HepG2 (cell line): ENCODE measurements at regions not wholly inside any gene's neighbourhood (a gene's known extent, or its start where the extent isn't known, plus 50 kb on each side); places are given as distances from the start of the nearest gene placed in this dataset.

Experiments used
- ATAC-seq: fragments of 200-7000 bp; cut with Tn5 transposase; 3 replicates; pipeline ENCODE4 v1.9.1; 2020; ENCODE audit warnings: mild to moderate bottlenecking, moderate library complexity
- BruUV-seq: library from RNA; stranded (reverse); fragments of 400-500 nt; replicated peaks from 2 replicates; lab custom pipeline; 2021; lab: Mats Ljungman, UMichigan
- CTCF ChIA-PET: fragments of 300-600 bp; formaldehyde crosslinking; extraction: SDS; loops from one replicate; lab custom pipeline; 2021; ENCODE audit warnings: low total read pairs, inconsistent platforms, low intra/inter-chr PET ratio; lab: Yijun Ruan, JAX
- POLR2A ChIA-PET: fragments of 350-600 bp; sonication (Branson Sonifier 250); formaldehyde crosslinking; loops from one replicate; lab custom pipeline; 2020; ENCODE audit warnings: antibody characterized with exemption, inconsistent platforms; lab: Yijun Ruan, JAX
- DNase-seq: peaks from one replicate; pipeline ENCODE4 v3.0.0-alpha.2; 2015; ENCODE audit warnings: low spot score
- FAIRE-seq: peaks from 3 replicates; lab custom pipeline; 2011; peaks lifted over from hg19 to GRCh38; lab: Jason Lieb, UNC
- H2AFZ ChIP-seq: one replicate; pipeline ENCODE4 v1.6.1; 2011; ENCODE audit warnings: low read length, inconsistent platforms
- H3K27ac ChIP-seq: fragments of 300-600 bp; 3 replicates; pipeline ENCODE4 v1.8.0; 2011; ENCODE audit warnings: mixed run types, mild to moderate bottlenecking, mixed read lengths, low read length, inconsistent platforms; ENCODE audit not compliant: insufficient read depth; ENCODE audit errors: extremely low read length
- H3K27me3 ChIP-seq, 2 experiments: fragments of 200-600 bp in 1 of 2; 2 replicates in 1 of 2; 3 replicates in 1 of 2; pipeline versions ENCODE4 v1.6.0 to v1.8.0; 2011; ENCODE audit warnings: low read length in 2 of 2, mild to moderate bottlenecking in 2 of 2, moderate library complexity in 2 of 2, inconsistent platforms in 1 of 2; ENCODE audit not compliant: insufficient read depth in 2 of 2, control insufficient read depth in 1 of 2
- H3K36me3 ChIP-seq, 2 experiments: fragments of 200-600 bp in 1 of 2; replicated peaks in 1 of 2; 2 replicates in 1 of 2; 3 replicates in 1 of 2; pipeline versions ENCODE4 v1.5.1 to v1.8.0; 2011; ENCODE audit warnings: low read length in 2 of 2, inconsistent platforms in 1 of 2; ENCODE audit not compliant: insufficient read depth in 2 of 2, control insufficient read depth in 1 of 2
- H3K4me1 ChIP-seq: 2 replicates; pipeline ENCODE4 v1.5.1; 2012; ENCODE audit warnings: low read length, inconsistent platforms; ENCODE audit not compliant: insufficient read depth
- H3K4me2 ChIP-seq: 2 replicates; pipeline ENCODE4 v1.6.0; 2011; ENCODE audit warnings: low read depth, low read length, inconsistent platforms
- H3K4me3 ChIP-seq, 3 experiments: fragments of 200-600 bp in 1 of 3; sonication (generic), shearing (Covaris generic) in 1 of 3; replicated peaks in 1 of 3; 2 replicates each; pipeline ENCODE4 v1.5.1; 2011 to 2016; ENCODE audit warnings: low read length in 3 of 3, inconsistent platforms in 2 of 3, low read depth in 2 of 3, mild to moderate bottlenecking in 2 of 3, control low read depth in 1 of 3, mixed read lengths in 1 of 3; ENCODE audit not compliant: insufficient read depth in 1 of 3
- H3K79me2 ChIP-seq: one replicate; pipeline ENCODE4 v1.6.1; 2011; ENCODE audit warnings: low read length, inconsistent platforms; ENCODE audit not compliant: insufficient read depth
- H3K9ac ChIP-seq: 2 replicates; pipeline ENCODE4 v1.6.0; 2011; ENCODE audit warnings: mild to moderate bottlenecking, low read depth, low read length, inconsistent platforms; ENCODE audit not compliant: insufficient read depth
- H3K9me3 ChIP-seq: 2 replicates; pipeline ENCODE4 v1.5.1; 2012; ENCODE audit warnings: mild to moderate bottlenecking, low read length
- H4K20me1 ChIP-seq: 2 replicates; pipeline ENCODE4 v1.6.0; 2011; ENCODE audit warnings: inconsistent platforms, mild to moderate bottlenecking, low read length, moderate library complexity; ENCODE audit not compliant: insufficient read depth
- BORCS8-MEF2B ChIP-seq: sonication (generic); formaldehyde crosslinking; IDR thresholded peaks from 2 replicates; pipeline ENCODE4 v1.8.0; 2022; ENCODE audit warnings: mild to moderate bottlenecking, missing genetic modification reagents
- CEBPB ChIP-seq: IDR thresholded peaks from 2 replicates; pipeline ENCODE4 v1.6.1; 2011; ENCODE audit warnings: low read depth, low read length, improper control_type of control experiment, borderline replicate concordance
- CEBPG ChIP-seq: IDR thresholded peaks from 2 replicates; pipeline ENCODE4 v1.6.1; 2016
- CHCHD3 ChIP-seq: sonication (generic); formaldehyde crosslinking; IDR thresholded peaks from 2 replicates; pipeline ENCODE4 v1.8.0; 2022; ENCODE audit warnings: mild to moderate bottlenecking, missing genetic modification reagents, moderate library complexity
- CHD2 ChIP-seq: IDR thresholded peaks from 2 replicates; pipeline ENCODE4 v1.6.1; 2011; ENCODE audit warnings: low read depth, low read length, improper control_type of control experiment
- ELF4 ChIP-seq: sonication (generic); formaldehyde crosslinking; IDR thresholded peaks from 2 replicates; pipeline ENCODE4 v1.5.0; 2020; ENCODE audit warnings: missing genetic modification reagents, mild to moderate bottlenecking, moderate library complexity, borderline replicate concordance
- FOXK1 ChIP-seq: sonication (generic); formaldehyde crosslinking; IDR thresholded peaks from 2 replicates; pipeline ENCODE4 v1.4.0; 2020; ENCODE audit warnings: low read depth, missing genetic modification reagents, borderline replicate concordance
- HNF4G ChIP-seq, 2 experiments: sonication (generic) in 1 of 2; formaldehyde crosslinking in 1 of 2; IDR thresholded peaks; 2 replicates each; pipeline versions ENCODE4 v1.4.0 to v1.6.1; 2011 to 2020; ENCODE audit warnings: borderline replicate concordance in 2 of 2, low read depth in 2 of 2, mild to moderate bottlenecking in 2 of 2, low read length in 1 of 2, missing genetic modification reagents in 1 of 2, moderate library complexity in 1 of 2
- KLF16 ChIP-seq, 2 experiments: sonication (generic) in 1 of 2; formaldehyde crosslinking in 1 of 2; IDR thresholded peaks; 2 replicates each; pipeline versions ENCODE4 v1.6.1 to v1.8.0; 2016 to 2023; ENCODE audit warnings: missing genetic modification reagents in 2 of 2, missing compliant biosample characterization in 1 of 2
- MBD4 ChIP-seq: IDR thresholded peaks from 2 replicates; pipeline ENCODE4 v1.6.1; 2012; ENCODE audit warnings: low read length, inconsistent platforms, borderline replicate concordance
- MEF2D ChIP-seq: sonication (generic); formaldehyde crosslinking; IDR thresholded peaks from 2 replicates; pipeline ENCODE4 v1.5.1; 2020; ENCODE audit warnings: mild to moderate bottlenecking, missing genetic modification reagents
- NBN ChIP-seq: fragments of 450-650 bp; conservative IDR thresholded peaks from 2 replicates; pipeline ENCODE4 v1.6.1; 2017
- NPAS2 ChIP-seq: sonication (generic); formaldehyde crosslinking; IDR thresholded peaks from 2 replicates; pipeline ENCODE4 v1.8.0; 2022; ENCODE audit warnings: mild to moderate bottlenecking, missing genetic modification reagents, borderline replicate concordance
- PHF8 ChIP-seq: sonication (generic); formaldehyde crosslinking; IDR thresholded peaks from 2 replicates; pipeline ENCODE4 v1.5.0; 2020; ENCODE audit warnings: missing genetic modification reagents
- PRPF4 ChIP-seq: fragments of 200-400 bp; formaldehyde crosslinking; IDR thresholded peaks from 2 replicates; pipeline ENCODE4 v1.6.1; 2016; ENCODE audit warnings: low read length, low read depth; ENCODE audit not compliant: poor library complexity, severe bottlenecking
- ZNF180 ChIP-seq: sonication (generic); formaldehyde crosslinking; IDR thresholded peaks from 2 replicates; pipeline ENCODE4 v1.4.0; 2020; ENCODE audit warnings: low read depth, missing genetic modification reagents, borderline replicate concordance
- ZNF383 ChIP-seq: sonication (generic); formaldehyde crosslinking; IDR thresholded peaks from 2 replicates; pipeline ENCODE4 v1.4.0; 2020; ENCODE audit warnings: missing genetic modification reagents, mild to moderate bottlenecking, borderline replicate concordance
- ZNF614 ChIP-seq: IDR thresholded peaks from 2 replicates; pipeline ENCODE4 v1.6.1; 2018; ENCODE audit warnings: missing biosample characterization, missing genetic modification reagents, inconsistent platforms, borderline replicate concordance
- ZNF629 ChIP-seq: sonication (generic); formaldehyde crosslinking; conservative IDR thresholded peaks from 2 replicates; pipeline ENCODE4 v1.5.0; 2020; ENCODE audit warnings: missing genetic modification reagents
- WGBS: methylation state at CpG from one replicate; pipeline ENCODE4 v1.1.6; 2017; ENCODE audit warnings: low lambda C conversion rate; 5-methylcytosine and 5-hydroxymethylcytosine counted together
- in situ Hi-C: cut with HindIII; loops from 2 replicates; pipeline ENCODE4 v1.10.0; 2017; ENCODE audit warnings: low pct_unique_long_range_greater_than_20kb; ENCODE audit not compliant: extremely low pct_ligation_motif_present
- intact Hi-C: fragments of 100-400 bp; cut with micrococcal nuclease; formaldehyde crosslinking; loops from one replicate; pipeline ENCODE4 v1.10.0; 2022; ENCODE audit not compliant: unreplicated experiment
- TF ChIP-seq, protein P1 (sequence below): sonication (generic); formaldehyde crosslinking; IDR thresholded peaks from 2 replicates; pipeline ENCODE4 v1.4.0; 2020; ENCODE audit warnings: mild to moderate bottlenecking, missing genetic modification reagents

DNA sequence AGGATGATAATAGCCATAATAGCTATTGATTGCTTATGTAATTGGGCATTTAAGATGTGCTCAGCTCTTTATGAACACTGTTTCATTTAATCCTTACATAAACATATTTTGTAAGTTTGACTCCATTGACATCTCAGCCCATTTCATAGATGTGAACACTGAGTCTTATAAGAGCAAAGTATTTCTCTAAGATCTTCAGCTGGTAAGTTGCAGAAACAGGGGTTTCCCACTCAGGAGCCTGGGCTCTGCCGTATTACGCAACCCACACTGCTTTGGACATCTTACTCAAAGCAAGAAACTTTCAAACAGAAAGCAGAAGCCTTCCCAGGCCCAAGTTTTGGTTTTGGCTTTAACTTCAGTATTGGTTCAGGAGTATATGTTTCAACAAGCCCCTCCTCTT is 705.1 kb downstream of the MED13L start:
- H3K4me3 ChIP-seq = no peak overlapping the region
- in situ Hi-C loops (no loop called here), intact Hi-C loops (no loop called here)
- no peaks in the 10 kb centered on the region for H3K79me2 ChIP-seq
- H2AFZ ChIP-seq = no peak overlapping the region
- POLR2A ChIA-PET = no interaction called here
- H3K4me2 ChIP-seq = no peak overlapping the region
- no peaks in the 10 kb centered on the region for H3K4me1 ChIP-seq
- H3K27me3 ChIP-seq = peaks cover 1 to 25% of the 10 kb centered on the region in 2 experiments; a peak in 3 of 5 replicates
- no peaks in the 10 kb centered on the region for H4K20me1 ChIP-seq
- TF ChIP-seq ZNF180 (no peak), CHD2 (no peak), ZNF614 (no peak), ZNF629 (CRISPR knock-in tag) (peak; percentile 58), CEBPG (CRISPR knock-in tag) (peak; percentile 28; the same call in 1 of the 2 replicates), PHF8 (CRISPR knock-in tag) (no peak), CEBPB (peak; percentile 87)
- 100% methylated on average over 2 of the region's 2 CpGs for WGBS
- H3K9ac ChIP-seq = no peak overlapping the region
- no TSS peak for BruUV-seq
- no peaks in the 10 kb centered on the region for H3K9me3 ChIP-seq
- DNase-seq (no peak), FAIRE-seq (no peak), ATAC-seq (no peak)
- H3K27ac ChIP-seq = no peak overlapping the region
- no peaks in the 10 kb centered on the region for H3K36me3 ChIP-seq
- CTCF ChIA-PET = no interaction called here

GRCh38 chr12:115571446-115571845 is 706.0 kb downstream of the MED13L start:
- no peak for DNase-seq
- Histone ChIP-seq H3K9me3 (no peaks in the 10 kb centered on the region), H3K4me1 (no peaks in the 10 kb centered on the region), H3K27ac (no peak overlapping the region), H4K20me1 (no peaks in the 10 kb centered on the region), H3K27me3 (peaks cover 1 to 27% of the 10 kb centered on the region in 2 experiments; a peak in 3 of 5 replicates), H2AFZ (no peak overlapping the region)
- no TSS peak for BruUV-seq
- WGBS = 47% methylated on average over 8 of the region's 8 CpGs
- CTCF ChIA-PET = no interaction called here
- POLR2A ChIA-PET = no interaction called here
- intact Hi-C loops = no loop called here
- TF ChIP-seq NBN = no peak
- no peak for TF ChIP-seq ZNF383 (CRISPR knock-in tag)
- TF ChIP-seq, protein P1, sequence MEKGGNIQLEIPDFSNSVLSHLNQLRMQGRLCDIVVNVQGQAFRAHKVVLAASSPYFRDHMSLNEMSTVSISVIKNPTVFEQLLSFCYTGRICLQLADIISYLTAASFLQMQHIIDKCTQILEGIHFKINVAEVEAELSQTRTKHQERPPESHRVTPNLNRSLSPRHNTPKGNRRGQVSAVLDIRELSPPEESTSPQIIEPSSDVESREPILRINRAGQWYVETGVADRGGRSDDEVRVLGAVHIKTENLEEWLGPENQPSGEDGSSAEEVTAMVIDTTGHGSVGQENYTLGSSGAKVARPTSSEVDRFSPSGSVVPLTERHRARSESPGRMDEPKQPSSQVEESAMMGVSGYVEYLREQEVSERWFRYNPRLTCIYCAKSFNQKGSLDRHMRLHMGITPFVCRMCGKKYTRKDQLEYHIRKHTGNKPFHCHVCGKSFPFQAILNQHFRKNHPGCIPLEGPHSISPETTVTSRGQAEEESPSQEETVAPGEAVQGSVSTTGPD (CRISPR knock-in tag) = no peak
- TF ChIP-seq FOXK1 (CRISPR knock-in tag) = no peak
- TF ChIP-seq MBD4 = no peak
- TF ChIP-seq KLF16 (CRISPR knock-in tag; IDR thresholded peaks at IDR 0.05) = no peak
- TF ChIP-seq ELF4 (CRISPR knock-in tag) = no peak
- no peak for TF ChIP-seq NPAS2 (CRISPR knock-in tag)
- TF ChIP-seq MEF2D (CRISPR knock-in tag) = no peak
- no peak for TF ChIP-seq BORCS8-MEF2B (CRISPR knock-in tag)
- TF ChIP-seq PRPF4 = no peak
- no peak for TF ChIP-seq CHCHD3 (CRISPR knock-in tag)
- no peak for TF ChIP-seq HNF4G (IDR thresholded peaks at IDR 0.05; ENCODE audit: borderline replicate concordance, low read depth, low read length)
- no peak for TF ChIP-seq HNF4G (CRISPR knock-in tag; IDR thresholded peaks at IDR 0.05; ENCODE audit: borderline replicate concordance, low read depth)
- TF ChIP-seq, all 625 proteins: peak for 0
- no peak for FAIRE-seq
- H3K4me3 ChIP-seq = no peak overlapping the region
- H3K79me2 ChIP-seq = no peaks in the 10 kb centered on the region
- in situ Hi-C loops = no loop called here
- no peaks in the 10 kb centered on the region for H3K36me3 ChIP-seq
- no peak overlapping the region for H3K9ac ChIP-seq
- no peak for ATAC-seq
- H3K4me2 ChIP-seq = no peak overlapping the region
